M059J (cell line): ENCODE measurements at regions not wholly inside any gene's neighbourhood (a gene's known extent, or its start where the extent isn't known, plus 50 kb on each side); places are given as distances from the start of the nearest gene placed in this dataset.
"Not testable (repeated sequence)": the region's sequence is repeated elsewhere in the genome, so short reads cannot be mapped to it uniquely, and the experiment has no call there.

Source experiments
- DNase-seq: peaks from one replicate; pipeline ENCODE4 v3.0.0-alpha.2; 2012; ENCODE audit warnings: low read depth

DNA sequence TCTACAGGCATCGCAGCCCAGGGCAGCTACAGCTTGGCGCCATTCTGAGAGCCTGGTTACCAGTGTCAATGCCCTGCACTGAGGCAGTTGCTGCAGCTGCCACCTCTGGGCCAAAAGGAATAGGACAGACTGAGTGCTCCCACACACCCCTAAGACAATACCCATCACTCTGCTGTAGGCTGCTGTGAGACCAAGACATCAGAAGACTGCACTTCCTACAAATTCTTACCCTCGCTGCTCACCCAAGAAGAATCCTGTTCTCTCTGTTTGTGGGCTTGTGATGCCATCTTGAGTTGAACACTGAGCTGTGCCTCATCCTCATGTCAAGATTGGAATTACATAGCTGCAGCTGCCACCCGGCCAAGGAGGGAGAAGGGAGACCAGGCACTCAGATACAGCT lies 1847.0 kb upstream of the PCDH10 start:
- no peak for DNase-seq

DNA sequence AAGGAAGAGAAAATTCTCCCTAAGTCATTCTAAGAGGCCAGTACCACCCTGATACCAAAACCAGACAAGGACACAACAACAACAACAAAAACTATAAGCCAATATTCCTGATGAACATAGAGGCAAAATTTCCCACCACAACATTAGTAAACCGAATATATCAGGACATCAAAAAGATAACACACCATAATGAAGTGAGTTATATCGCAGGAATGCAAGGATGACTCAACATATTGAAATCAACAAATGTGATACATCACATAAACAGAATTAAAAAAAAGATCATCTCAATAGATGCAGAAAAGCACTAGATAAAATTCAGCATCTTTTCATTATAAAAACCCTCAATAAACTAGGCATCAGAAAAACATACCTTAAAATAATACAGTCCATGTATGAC lies 1844.4 kb upstream of the PCDH10 start:
- DNase-seq, result peak; percentile 1

DNA sequence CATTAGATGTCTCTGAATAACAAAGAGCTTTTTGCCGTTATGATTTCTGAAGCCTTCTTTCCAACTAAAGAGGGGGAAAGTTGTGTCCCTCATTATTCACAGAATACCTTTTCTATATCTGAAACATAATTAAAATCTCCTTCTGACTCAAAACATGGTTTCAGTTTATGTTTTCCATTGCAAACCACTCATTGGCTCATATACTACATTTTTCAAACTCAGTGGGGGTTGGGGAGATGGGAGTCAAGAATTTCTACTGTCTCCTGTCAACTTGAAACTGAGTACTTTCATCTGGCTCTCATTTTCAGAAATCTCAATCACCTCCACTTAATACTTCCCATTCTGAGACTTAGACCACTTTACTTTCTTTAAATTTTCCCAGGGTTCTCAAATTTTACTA lies 1839.5 kb upstream of the PCDH10 start:
- no peak for DNase-seq

DNA sequence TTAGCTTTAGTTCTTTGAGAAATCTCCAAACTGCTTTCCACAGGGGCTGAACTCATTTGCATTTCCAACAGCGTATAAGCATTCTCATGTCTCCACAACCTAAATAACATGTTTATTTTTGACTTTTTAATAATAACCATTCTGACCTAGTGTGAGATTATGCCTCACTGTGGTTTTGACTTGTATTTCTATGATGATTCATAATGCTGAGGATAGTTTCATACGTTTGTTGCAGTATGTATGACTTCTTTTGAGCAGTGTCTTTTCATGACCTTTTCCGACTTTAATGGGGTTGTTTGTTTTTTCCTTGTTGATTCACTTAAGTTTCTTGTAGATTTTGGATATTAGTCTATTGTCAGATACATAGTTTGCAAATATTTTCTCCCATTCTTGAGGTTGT lies 1833.0 kb upstream of the PCDH10 start:
- no peak for DNase-seq

DNA sequence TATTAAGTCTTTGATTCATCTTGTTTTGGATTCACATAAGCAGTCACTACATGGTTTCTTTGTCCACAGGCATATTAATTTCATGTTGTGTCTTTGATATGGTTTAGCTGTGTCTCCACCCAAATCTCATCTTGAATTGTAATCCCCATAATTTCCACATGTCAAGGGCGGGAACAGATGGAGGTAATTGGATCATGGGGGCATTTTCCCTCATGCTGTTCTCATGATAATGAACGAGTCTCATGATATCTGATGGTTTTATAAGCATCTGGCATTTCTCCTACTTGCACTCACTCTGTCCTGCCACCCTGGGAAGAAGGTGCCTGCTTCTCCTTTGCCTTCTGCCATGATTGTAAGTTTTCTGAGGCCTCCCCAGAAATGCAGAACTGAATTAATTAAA lies 1811.2 kb upstream of the PCDH10 start:
- DNase-seq, result no peak

DNA sequence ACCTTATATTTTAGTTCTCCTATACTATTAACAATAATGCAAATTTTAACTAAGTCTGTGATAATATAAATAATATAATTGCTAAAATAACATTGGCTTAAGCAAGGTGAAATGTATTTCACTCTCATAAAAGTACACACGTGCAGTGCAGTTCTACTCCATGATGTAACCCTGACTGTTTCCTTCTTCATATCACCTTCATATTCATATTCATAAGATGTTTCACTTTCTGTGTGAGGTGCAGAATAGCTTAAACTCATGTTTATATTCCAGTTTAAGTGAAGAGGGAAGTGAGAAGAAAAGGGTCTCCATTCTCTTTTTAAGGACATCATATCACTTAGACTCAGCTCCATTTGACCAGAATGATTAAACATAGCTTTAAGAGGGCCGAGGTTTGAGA lies 1810.0 kb upstream of the PCDH10 start:
- DNase-seq, result no peak

DNA sequence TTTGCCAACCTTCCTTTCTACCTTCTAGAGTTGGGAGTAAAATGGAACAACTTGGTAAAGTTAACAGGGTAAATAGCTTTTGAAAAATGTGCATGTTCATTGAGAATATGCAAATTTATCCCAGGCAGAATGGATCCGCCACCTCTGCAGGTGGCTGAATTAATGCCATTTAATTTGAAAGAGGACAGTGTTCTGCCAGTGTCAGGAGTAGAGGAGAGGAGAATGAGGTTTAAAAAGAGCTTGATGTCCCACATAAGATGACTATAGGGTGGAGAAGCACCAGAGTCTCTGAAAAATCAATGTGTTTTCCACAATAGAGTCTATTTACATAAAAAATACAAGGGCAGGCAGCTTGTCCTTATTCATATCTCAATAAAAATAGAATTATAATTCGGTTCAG lies 1804.3 kb upstream of the PCDH10 start:
- no peak for DNase-seq

DNA sequence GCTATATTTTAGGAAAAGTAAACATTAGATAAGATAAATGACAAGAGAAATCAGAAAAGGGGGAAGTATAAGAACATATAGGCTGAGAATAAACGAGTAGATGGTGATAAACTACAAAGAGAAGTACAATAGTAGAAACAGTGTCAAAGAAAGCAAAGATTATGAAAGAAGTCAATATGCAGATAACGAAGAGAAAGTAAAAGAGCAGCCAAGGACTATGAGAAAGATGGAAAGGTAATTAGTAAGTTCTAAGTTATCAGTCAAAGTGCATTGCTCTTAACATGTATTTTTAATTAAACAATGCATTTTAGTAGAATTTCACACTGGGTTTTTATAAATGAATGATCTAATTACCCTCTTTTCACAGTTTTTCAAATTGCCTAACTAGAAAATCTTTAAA lies 1801.3 kb upstream of the PCDH10 start:
- no peak for DNase-seq

DNA sequence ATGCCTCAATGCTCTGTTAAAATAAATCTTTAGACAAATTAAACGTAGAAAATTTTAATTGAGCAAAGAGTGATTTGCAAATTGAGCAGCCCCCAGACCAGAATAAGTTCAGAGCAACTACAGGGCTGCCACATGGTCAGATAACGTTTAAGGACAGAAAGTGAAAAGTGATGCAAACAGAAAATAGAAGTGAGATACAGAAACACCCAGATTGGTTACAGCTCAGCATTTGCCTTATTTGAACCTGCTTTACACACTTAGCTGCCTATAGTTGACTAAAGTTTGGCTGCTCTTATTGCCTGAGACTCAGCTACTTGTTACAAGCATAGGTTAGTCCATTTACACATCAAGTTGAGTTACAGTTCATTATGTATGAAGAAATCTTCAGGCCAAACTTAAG lies 1800.8 kb upstream of the PCDH10 start:
- no peak for DNase-seq

DNA sequence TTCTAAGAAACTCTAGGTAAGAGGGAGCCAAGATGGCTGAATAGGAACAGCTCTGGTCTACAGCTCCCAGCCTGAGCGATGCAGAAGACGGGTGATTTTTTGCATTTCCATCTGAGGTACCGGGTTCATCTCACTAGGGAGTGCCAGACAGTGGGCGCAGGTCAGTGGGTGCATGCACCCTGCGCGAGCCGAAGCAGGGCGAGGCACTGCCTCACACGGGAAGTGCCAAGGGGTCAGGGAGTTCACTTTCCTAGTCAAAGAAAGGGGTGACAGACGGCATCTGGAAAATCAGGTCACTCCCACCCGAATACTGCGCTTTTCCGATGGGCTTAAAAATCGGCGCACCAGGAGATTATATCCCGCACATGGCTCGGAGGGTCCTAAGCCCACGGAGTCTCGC lies 1796.7 kb upstream of the PCDH10 start:
- DNase-seq, result not testable (repeated sequence)

DNA sequence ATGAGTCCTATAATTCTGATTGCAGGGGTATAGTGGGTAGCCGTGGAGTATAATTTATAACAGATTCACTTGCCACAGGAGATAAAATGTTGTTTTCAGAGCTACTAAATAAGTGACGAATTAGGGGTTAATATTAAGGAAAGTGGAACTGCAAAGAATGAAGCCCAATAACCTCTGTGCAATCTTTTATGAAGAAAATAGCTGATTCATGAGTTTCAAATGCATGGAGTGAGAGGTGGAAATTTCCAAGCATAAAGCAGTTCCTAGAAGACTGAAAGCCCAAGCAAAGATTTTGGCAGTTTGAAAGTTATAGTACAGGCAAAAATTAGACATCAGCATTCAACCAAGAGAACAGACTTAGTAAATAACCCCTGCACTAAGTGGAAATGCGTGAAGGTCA lies 1782.4 kb upstream of the PCDH10 start:
- DNase-seq, result no peak

DNA sequence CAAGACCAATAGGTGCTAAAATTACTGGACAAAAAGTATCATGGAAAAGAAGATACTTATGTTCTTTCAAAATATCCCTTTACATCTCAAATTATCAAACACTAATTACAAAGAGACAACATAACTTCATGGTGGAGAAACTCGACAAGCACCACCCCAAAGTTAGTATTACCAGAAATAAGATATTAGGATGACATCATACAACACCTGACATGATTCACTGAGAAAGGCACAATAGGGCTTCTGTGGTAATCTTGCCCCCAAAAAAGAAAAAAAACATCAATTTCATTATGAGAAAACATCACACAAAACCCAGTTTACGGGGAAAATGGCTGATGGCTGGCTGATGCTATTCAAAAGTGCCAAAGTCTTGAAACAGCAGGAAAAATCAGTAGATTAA lies 1781.7 kb upstream of the PCDH10 start:
- DNase-seq, result no peak

DNA sequence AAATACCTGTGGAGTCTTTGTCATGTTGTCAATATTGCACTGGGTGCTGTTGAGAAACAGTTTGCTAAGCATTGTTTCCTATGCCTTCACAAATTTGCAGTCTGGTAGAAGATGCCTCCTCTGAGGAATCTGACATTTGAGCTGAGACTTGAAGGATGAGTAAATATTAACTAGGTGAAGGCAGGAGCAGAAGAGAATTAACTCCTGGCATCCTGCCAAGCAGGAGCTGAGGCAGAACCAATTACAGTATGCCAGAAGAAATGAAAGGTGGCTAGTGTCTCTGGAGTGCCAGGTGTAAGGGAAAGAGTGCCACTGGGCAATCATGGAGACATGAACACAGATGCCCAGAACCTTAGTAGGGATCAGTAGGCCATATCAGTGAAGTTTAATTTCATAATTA lies 1778.2 kb upstream of the PCDH10 start:
- DNase-seq, result no peak

DNA sequence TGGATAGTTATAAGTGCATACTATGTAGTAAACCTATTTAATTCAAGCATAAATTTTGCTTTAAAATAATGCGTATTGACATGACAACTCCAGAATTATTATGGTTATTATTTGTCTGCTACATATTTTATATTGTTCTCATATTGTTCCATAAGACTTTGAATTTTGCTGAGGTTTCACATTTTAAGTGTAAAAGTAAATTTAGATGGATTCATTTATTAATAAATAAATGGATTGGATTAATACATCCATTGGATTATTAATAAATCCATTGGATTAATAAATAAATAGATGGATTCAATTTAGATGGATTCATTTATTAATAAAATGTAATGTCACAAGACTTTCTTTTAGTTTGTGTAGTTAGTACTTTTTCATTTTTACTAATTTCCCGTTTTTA lies 1768.0 kb upstream of the PCDH10 start:
- no peak for DNase-seq

DNA sequence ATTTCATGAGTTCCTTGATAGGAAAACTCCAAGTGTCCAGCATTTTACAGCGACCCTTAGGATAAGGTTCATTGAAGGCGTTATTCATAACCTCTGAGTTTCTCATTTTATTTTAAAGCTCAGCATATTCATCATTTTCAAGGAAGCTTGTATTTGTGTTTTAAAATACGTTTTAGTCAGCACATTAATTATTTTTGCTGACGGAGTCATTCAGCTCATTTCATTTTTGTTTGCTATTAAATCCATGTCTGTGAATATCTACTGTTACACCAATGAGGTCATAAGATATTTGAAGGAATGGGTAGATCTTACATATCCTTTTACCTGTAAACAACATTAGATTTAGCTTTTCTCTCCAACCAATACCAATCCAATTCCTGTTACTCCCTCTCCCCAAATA lies 1766.3 kb upstream of the PCDH10 start:
- DNase-seq, result no peak

DNA sequence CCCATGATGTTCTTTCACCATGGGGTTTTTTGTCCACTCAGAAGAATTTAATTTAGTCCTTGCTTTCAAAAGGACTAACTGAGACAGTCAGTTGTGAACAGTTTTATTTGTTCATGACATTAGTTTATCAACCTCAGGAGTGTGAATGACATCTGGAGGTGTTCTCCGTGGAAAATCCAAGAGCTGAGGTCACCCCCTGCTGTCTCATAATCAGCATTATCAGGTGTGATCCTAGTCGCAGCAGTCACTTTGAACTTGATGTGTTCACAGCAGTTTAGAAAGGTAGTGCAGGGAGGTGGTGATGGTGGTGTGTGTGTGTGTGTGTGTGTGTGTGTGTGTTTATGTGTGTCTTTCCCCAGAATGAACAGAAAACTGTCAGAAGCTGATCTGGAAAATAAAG lies 1760.8 kb upstream of the PCDH10 start:
- no peak for DNase-seq

DNA sequence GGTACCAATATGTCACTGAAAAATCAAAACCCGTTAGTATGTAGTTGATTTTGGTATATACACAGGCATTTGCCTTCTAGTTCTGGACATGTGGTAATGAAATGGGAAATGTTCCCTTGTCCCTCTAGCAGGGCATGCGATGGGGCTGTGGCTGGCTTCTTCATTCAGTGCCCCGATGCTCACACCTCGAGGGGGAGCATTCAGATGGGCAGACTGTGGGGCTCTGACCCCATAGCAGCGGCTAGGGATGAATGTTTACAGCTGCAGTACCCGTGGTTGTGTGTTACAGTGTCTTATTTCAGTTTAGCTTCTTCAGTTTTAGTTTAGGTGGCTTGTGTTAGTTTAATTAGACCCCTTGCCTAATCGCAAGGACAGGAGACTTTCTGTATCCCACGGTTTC lies 1741.0 kb upstream of the PCDH10 start:
- DNase-seq, result no peak

DNA sequence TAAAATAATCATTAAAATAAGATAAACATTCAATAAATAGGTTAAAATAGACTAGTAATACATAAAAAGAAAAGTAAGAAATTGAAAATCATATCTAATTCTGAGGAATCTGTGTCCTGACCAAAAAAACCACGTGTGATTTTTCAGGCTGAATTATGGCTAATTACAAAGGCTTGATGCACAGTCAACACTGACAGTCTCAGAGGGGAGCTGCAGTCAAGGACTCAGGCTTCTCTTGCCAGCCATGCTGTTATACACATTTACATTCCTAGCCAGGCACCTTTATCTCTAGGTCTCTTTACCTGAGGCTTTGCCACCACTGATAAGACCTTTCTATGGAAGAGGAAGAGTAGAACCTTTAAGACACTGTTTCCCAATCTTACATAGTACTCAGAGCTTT lies 1737.7 kb upstream of the PCDH10 start:
- no peak for DNase-seq

DNA sequence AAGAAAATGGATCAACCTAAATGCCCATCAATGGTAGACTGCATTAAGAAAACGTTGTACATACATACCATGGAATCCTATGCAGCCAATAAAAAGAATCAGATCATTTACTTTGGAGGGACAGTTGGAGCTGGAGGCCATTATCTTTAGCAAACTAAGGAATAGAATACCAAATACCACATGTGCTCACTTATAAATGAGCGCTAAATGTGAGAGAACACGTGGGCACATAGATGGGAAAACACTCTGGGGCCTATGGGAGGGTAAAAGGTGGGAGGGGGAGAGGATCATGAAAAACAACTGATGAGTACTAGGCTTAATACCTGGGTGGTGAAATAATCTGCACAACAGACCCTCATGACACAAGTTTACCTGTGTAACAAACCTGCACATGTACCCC lies 1729.9 kb upstream of the PCDH10 start:
- DNase-seq, result no peak

DNA sequence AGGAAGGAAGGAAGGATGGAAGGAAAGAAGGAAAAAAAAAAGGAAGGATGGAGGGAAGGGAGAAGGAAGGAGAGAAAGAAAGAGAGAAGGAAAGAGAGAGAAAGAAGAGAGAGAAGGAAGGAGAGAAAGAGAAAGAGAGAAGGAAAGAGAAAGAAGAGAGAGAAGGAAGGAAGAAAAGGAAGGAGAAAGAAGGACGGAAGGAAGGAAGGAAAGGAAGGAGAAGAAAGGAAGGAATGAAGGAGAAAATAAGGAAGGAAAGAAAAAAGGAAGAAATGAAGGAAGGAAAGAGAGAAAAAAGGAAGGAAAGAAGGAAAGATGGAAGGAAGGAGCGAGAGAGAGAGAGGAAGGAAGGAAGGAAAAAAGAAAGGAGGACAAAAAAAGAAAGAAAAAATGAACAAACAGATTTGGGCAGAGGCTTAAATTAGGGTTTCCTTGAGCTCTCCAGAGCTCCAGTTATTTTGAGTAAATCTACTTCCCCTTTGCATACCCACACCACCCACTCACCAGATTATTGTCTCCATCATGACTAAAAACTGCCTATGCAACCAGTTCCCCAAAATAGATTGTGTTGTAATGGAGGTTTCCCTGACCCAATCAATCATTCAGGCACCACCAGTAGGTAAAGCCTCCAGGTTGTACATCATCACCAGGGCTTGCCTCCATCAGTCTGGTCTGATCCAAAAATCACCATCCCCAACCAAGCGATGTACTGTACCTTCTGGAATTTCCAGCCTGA lies 1722.9 kb upstream of the PCDH10 start:
- no peak for DNase-seq

DNA sequence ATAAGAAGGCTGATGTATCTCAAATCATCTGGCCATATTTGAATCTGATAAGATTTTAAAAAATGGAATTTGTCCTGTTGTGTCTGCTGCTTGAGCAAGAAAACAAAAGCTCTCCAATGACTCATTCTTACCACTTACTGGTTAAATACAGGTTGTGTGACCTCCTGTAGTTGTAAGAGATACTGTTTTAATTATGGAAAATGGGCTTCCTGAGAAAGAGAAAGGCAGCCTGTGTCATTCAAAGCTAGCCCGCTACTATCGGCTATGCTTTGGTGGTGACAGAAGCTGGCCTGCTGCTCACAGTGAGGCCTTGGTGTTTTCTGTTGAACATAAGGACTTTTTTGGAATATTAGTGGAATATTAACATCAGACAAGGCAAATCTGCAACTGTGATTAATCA lies 1722.1 kb upstream of the PCDH10 start:
- no peak for DNase-seq

DNA sequence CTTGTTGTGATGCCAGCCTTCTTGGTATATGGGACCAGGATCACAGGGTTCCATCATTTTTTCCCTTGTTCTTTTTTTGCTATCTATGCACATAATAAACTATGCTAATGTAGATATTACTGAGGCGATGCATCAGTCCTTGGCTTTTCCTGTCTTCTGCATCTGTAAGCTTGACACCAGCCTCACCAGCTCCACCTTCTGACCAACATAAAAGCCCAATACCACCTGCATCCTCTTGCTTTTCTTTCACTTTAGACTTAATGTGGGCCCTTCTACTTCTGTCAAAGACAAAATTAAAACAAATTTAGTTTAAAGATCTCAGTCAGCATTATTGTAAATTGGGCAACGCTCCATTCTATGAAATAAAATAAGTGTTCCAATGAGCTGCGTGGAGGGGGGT lies 1718.8 kb upstream of the PCDH10 start:
- DNase-seq, result no peak

DNA sequence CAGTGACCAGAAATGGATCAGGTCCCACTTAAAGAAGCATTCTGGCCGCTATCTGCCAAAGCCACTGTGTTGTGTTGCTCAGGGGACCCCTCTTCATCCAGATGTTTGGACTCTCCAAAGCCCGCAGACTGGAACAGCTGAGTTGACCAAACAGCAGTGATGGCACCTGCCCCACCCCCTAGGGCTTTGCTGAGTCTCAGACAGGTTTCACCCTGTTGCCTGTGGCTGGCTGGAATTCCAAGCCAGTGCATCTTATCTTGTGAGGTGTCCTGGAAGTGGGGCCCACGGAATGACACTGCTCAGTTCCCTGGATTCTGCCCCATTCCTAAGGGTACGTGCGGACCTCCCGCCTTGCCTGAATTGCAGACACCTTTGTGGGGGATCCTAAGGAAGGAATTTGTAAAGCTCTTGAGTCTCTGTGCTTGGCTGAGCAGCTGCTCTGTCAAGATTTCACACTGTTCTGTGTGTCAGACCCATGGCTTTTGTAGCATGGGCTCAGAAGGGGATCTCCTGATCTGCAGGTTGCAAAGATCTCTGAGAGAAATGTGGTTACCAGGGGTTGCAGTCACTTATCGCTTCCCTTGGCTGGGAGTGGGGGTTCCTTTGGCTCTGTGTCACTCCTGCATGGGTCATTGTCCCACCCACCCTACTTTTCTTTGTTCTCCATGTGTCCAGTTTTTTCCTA lies 1707.9 kb upstream of the PCDH10 start:
- no peak for DNase-seq

DNA sequence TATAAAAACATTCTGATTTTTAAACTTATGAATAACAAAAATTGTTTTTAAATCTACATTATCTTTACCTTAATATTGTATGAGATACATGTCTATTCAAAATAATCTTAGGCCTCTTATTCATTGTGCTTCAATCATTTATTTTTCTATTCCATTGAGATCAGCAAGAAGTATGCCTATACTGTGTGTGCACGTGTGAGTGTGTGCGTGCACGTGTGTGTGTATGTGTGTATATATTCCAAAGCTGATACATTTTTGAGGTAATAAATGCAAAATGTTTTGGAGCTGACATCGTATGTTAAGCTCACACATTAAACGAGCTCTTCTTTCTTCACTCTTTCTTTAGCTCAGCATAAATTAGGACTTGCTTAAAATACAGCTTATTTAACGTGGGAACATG lies 1701.2 kb upstream of the PCDH10 start:
- DNase-seq, result no peak
